ENCODE measurements at regions not wholly inside any gene's neighbourhood (a gene's known extent, or its start where the extent isn't known, plus 50 kb on each side); places are given as distances from the start of the nearest gene placed in this dataset.
"Not testable (repeated sequence)": the region's sequence is repeated elsewhere in the genome, so short reads cannot be mapped to it uniquely, and the experiment has no call there.

DNA sequence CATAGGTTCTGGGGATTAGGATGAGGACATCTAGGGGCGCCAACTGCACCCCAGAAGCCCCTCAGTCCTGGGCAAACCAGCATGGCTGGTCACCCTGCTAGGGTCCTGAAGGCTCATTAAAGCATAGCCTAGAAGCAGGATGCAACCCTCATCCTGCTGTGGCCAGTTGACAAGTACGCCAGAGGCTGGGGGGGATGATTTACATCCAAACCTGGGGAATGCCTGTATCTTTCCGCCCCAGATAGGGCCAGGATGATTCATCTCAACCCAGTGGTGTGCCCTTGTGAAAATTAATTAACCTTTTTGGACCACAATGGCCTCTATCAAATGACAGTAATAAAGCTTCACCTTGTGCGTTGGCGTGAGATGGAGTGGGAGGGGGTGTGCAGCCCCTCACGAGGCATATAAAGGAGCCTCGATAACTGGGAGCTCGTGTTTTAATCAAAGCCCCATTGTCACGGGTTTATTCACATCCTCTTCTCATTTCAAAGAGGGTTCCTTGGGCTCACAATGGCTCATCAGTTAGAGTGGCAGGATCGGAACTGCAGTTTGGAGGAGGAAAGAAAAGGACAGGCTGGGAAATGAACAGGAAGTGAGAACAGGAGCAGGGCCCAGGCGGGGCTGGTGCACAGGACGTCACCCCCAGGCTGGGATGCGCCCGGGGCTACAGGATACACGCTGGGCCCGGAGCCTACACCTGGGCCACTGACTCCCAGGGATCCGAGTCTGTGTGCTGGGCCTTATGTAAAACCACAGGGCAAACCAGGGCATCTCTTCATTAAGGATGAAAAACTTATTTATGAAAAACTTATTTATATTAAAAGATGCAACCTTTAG, 121.8 kb upstream of the PHACTR3 start:
- 91% methylated on average over 17 of the region's 17 CpGs for WGBS
- no peaks in the 10 kb centered on the region for H3K27me3 ChIP-seq (ENCODE audit: insufficient read depth, low read length)
- H3K4me3 ChIP-seq (ENCODE audit: low read length): no peak overlapping the region
- no peaks in the 10 kb centered on the region for H3K4me1 ChIP-seq (ENCODE audit: insufficient read depth, low read length)
- H3K9ac ChIP-seq (ENCODE audit: low read depth, low read length): no peak overlapping the region
- H3K36me3 ChIP-seq (ENCODE audit: insufficient read depth, low read length): no peaks in the 10 kb centered on the region
- no peak overlapping the region for H3K27ac ChIP-seq (ENCODE audit: low read depth, low read length)
- H3K9me3 ChIP-seq (ENCODE audit: insufficient read depth, low read depth, low read length): no peaks in the 10 kb centered on the region

DNA sequence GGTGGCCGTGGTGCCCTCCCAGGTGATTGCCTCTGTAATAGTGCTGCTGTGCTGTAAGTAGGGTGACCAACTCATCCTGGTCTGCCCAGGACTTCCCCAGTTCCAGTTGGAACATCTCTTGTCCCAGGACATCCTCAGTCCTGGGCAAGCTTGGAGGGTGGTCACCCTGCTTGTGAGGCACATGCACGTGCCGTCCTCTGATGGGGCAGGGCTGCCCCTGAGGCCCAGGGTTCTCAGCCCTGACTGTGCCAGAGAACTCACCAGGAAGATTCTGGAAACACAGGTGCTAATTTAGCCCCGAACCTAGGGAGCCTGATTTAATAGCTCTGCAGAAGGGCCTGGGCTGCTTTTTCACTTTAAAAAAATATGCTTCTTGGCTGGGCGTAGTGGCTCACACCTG, 120.9 kb upstream of the PHACTR3 start:
- 90% methylated on average over 5 of the region's 5 CpGs for WGBS
- Histone ChIP-seq H3K27ac (ENCODE audit: low read depth, low read length) (no peak overlapping the region), H3K4me3 (ENCODE audit: low read length) (no peak overlapping the region), H3K36me3 (ENCODE audit: insufficient read depth, low read length) (no peaks in the 10 kb centered on the region), H3K9ac (ENCODE audit: low read depth, low read length) (no peak overlapping the region), H3K27me3 (ENCODE audit: insufficient read depth, low read length) (no peaks in the 10 kb centered on the region), H3K4me1 (ENCODE audit: insufficient read depth, low read length) (no peaks in the 10 kb centered on the region), H3K9me3 (ENCODE audit: insufficient read depth, low read depth, low read length) (no peaks in the 10 kb centered on the region)

DNA sequence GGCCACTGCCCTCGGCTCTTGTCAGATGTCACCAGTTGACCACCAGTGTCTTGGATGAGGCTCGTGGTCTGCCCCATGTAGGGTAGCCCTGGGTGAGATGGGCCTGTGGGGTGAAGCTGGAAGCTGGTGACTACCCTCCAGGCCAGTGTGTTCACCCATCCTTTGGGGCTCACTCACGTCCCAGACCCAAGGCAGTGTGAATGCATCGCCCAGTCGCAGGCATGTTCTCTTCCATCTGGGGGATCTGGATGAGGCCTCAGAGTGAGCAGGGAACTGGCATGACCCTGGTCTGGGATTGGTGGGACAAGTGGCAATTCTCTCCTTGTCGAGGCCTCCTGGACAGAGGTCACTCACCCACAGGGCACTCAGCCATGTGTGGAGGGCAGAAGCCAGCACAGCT, 120.1 kb upstream of the PHACTR3 start:
- no peak overlapping the region for H3K9ac ChIP-seq (ENCODE audit: low read depth, low read length)
- no peaks in the 10 kb centered on the region for H3K27me3 ChIP-seq (ENCODE audit: insufficient read depth, low read length)
- 95% methylated on average over 6 of the region's 6 CpGs for WGBS

DNA sequence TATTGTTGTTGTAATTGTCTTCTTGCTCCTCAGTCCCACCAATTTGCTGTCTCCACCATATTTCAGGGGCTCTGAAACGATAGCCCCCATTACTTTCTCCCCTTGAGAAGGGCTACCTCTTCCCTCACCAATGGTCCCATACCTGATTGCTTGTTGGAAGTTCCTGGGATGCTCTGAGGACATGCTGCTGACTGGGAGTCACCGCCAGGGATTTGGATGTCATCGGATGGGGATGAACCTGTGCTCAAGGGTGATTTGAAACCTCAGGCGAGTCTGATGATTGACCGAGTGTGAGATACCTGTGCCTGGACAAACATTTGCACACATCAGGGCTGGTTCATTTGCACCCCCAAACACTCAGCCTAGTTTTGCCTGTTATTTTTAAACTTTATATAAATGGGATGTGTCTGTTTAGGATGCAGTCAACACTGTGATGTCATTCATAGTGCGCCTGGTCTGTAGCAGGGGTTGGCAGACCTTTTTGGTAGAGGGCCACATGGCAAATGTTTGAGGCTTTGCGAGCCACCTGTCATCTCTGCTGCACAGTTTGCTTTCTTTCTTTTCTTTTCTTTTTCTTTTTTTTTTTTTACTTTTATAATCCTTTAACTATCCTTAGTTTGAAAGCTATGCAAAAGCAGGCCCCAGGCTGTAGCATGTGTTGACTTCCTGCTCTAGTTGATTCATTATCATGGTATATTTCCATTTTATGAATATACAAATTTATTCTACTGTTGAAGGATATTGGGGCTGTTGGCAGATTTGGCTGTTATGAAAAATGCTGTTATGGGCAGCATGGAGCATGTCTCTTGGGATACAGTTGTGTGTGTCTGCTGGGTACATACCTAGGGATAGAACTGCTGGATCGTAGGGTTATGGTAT, 118.5 kb upstream of the PHACTR3 start:
- no peak overlapping the region for H3K9ac ChIP-seq (ENCODE audit: low read depth, low read length)
- no peaks in the 10 kb centered on the region for H3K36me3 ChIP-seq (ENCODE audit: insufficient read depth, low read length)
- WGBS: 95% methylated on average over 8 of the region's 8 CpGs
- no peaks in the 10 kb centered on the region for H3K4me1 ChIP-seq (ENCODE audit: insufficient read depth, low read length)
- H3K9me3 ChIP-seq (ENCODE audit: insufficient read depth, low read depth, low read length): no peaks in the 10 kb centered on the region
- H3K27me3 ChIP-seq (ENCODE audit: insufficient read depth, low read length): no peaks in the 10 kb centered on the region
- no peak overlapping the region for H3K27ac ChIP-seq (ENCODE audit: low read depth, low read length)
- no peak overlapping the region for H3K4me3 ChIP-seq (ENCODE audit: low read length)

More for the DNA sequence above, 120.1 kb upstream of the PHACTR3 start:
- Histone ChIP-seq H3K9me3 (ENCODE audit: insufficient read depth, low read depth, low read length) (no peaks in the 10 kb centered on the region), H3K27ac (ENCODE audit: low read depth, low read length) (no peak overlapping the region), H3K4me1 (ENCODE audit: insufficient read depth, low read length) (no peaks in the 10 kb centered on the region), H3K4me3 (ENCODE audit: low read length) (no peak overlapping the region), H3K36me3 (ENCODE audit: insufficient read depth, low read length) (no peaks in the 10 kb centered on the region)

DNA sequence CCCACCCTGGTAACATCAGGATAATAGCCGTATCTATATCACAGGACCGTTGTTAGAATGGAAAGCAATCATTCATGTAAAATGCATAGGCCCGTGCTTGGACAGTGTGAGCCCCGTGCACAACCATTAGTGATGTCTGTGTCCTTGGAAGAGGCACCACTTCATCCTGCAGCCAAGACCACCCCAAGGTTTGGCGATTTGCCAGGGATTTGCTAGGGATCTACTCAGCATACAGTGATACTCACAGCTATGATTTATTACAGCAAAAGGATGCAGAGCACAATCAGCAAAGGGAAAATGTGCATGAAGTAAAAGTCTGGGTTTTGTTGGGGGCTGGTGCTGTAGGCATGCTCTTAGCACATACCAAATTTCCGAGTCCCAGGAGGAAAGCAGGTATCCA, 115.9 kb upstream of the PHACTR3 start:
- H3K27me3 ChIP-seq (ENCODE audit: insufficient read depth, low read length); H3K4me3 ChIP-seq (ENCODE audit: low read length); H3K27ac ChIP-seq (ENCODE audit: low read depth, low read length); H3K4me1 ChIP-seq (ENCODE audit: insufficient read depth, low read length); H3K9me3 ChIP-seq (ENCODE audit: insufficient read depth, low read depth, low read length); H3K36me3 ChIP-seq (ENCODE audit: insufficient read depth, low read length); H3K9ac ChIP-seq (ENCODE audit: low read depth, low read length): not testable (repeated sequence)
- WGBS: 93% methylated on average over 6 of the region's 6 CpGs

DNA sequence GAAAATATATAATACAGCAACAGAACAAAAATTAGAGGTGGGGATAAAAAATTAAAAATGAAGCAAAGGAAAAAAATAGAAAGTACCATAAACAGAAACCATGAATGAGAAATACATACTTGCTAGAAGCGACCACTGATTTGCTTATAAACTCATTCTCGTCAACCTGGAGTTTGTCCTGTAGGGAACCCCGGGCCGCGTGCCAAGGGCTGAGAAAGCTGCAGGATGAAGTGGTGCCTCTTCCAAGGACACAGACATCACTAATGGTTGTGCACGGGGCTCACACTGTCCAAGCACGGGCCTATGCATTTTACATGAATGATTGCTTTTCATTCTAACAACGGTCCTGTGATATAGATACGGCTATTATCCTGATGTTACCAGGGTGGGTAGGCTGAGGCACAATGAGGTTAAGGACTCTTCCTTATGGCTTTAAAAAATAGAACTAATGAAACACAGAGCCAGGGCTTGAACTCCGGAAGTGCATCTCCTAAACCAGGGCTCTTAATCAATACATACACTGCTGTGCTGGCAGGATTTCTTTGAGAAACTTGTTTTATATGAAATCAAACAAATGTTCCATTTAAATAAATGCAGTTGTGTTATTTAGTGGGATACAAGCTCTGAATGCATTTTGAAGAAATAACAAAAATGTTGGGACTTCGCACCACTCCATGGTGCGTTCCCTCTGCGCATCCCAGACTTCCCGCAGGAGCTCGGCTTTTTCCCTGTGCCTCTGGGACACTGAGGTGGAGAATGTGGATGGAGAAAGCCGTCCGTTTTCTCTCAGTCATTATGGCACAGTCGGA, 113.9 kb upstream of the PHACTR3 start:
- H3K4me1 ChIP-seq (ENCODE audit: insufficient read depth, low read length); H3K4me3 ChIP-seq (ENCODE audit: low read length); H3K27me3 ChIP-seq (ENCODE audit: insufficient read depth, low read length); H3K9me3 ChIP-seq (ENCODE audit: insufficient read depth, low read depth, low read length); H3K9ac ChIP-seq (ENCODE audit: low read depth, low read length); H3K36me3 ChIP-seq (ENCODE audit: insufficient read depth, low read length); H3K27ac ChIP-seq (ENCODE audit: low read depth, low read length): not testable (repeated sequence)
- WGBS: 94% methylated on average over 15 of the region's 18 CpGs

DNA sequence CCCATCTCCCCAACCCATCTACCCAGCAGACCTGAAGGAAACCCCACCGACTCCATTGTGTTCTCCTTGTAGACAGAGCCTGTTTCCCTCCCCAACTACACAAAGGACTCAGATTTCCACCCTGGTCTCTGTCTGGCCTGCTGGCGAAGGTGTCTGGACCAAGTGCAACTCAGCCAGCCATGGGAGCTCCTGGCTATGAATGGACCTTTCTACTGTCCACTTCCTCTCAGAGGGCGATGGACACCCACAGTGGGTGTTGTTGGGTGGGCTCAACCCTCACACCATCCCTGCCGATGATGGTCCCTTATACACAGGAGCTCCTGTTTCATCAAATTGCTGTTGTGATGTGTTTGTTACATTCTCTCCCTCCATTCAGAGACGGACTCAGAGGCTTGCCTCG, 112.5 kb upstream of the PHACTR3 start:
- Histone ChIP-seq H3K27me3 (ENCODE audit: insufficient read depth, low read length) (no peaks in the 10 kb centered on the region), H3K4me1 (ENCODE audit: insufficient read depth, low read length) (no peaks in the 10 kb centered on the region), H3K36me3 (ENCODE audit: insufficient read depth, low read length) (no peaks in the 10 kb centered on the region), H3K27ac (ENCODE audit: low read depth, low read length) (no peak overlapping the region), H3K9me3 (ENCODE audit: insufficient read depth, low read depth, low read length) (no peaks in the 10 kb centered on the region), H3K4me3 (ENCODE audit: low read length) (no peak overlapping the region), H3K9ac (ENCODE audit: low read depth, low read length) (no peak overlapping the region)
- WGBS: 84% methylated on average over 5 of the region's 6 CpGs

DNA sequence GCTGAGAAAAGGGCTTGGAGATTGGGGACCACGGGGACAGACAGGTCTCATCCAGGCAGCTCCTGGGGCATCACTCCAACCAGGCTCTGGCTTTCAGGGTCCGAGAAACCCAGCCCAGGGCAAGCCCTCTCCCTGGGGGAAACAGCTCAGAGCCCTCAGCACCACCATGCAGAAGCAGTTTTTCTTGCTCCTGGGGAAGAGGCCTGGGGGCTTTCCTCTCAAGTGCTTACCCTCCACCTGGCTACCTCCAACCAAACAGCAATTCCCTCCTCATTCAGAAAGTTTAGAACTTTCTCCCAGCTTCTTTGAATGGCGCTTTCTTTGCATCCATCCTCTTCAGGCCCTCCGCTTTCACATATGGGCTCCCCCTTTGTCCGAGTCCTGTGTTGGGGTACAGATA, 110.4 kb upstream of the PHACTR3 start:
- Histone ChIP-seq H3K27me3 (ENCODE audit: insufficient read depth, low read length) (no peaks in the 10 kb centered on the region), H3K9ac (ENCODE audit: low read depth, low read length) (no peak overlapping the region), H3K36me3 (ENCODE audit: insufficient read depth, low read length) (no peaks in the 10 kb centered on the region), H3K27ac (ENCODE audit: low read depth, low read length) (no peak overlapping the region), H3K4me3 (ENCODE audit: low read length) (no peak overlapping the region), H3K4me1 (ENCODE audit: insufficient read depth, low read length) (no peaks in the 10 kb centered on the region), H3K9me3 (ENCODE audit: insufficient read depth, low read depth, low read length) (no peaks in the 10 kb centered on the region)
- 94% methylated on average over 5 of the region's 5 CpGs for WGBS

DNA sequence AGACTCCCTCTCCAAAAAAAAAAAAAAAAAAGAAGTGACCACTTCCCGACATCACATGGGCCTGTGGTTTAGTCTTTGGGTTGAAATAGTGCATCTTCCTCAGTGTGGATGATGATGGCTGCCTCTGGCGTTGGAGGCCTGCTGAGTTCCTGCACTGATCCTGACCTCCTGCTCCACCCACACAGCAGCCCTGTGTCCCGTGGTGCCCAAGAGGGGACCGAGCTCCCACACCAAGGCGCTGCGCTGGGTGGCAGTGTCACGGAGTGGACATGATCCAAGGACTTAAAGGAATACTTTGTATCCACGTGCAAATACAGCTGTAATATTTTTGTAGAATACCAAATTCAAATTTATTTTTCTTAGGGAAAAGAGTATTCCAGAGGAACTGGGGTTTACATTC, 109.2 kb upstream of the PHACTR3 start:
- Histone ChIP-seq H3K27me3 (ENCODE audit: insufficient read depth, low read length) (no peaks in the 10 kb centered on the region), H3K9me3 (ENCODE audit: insufficient read depth, low read depth, low read length) (peaks cover 4% of the 10 kb centered on the region; the same call in 1 of the 2 replicates), H3K27ac (ENCODE audit: low read depth, low read length) (no peak overlapping the region), H3K36me3 (ENCODE audit: insufficient read depth, low read length) (no peaks in the 10 kb centered on the region), H3K9ac (ENCODE audit: low read depth, low read length) (no peak overlapping the region), H3K4me3 (ENCODE audit: low read length) (no peak overlapping the region), H3K4me1 (ENCODE audit: insufficient read depth, low read length) (no peaks in the 10 kb centered on the region)
- WGBS: 97% methylated on average over 7 of the region's 8 CpGs

DNA sequence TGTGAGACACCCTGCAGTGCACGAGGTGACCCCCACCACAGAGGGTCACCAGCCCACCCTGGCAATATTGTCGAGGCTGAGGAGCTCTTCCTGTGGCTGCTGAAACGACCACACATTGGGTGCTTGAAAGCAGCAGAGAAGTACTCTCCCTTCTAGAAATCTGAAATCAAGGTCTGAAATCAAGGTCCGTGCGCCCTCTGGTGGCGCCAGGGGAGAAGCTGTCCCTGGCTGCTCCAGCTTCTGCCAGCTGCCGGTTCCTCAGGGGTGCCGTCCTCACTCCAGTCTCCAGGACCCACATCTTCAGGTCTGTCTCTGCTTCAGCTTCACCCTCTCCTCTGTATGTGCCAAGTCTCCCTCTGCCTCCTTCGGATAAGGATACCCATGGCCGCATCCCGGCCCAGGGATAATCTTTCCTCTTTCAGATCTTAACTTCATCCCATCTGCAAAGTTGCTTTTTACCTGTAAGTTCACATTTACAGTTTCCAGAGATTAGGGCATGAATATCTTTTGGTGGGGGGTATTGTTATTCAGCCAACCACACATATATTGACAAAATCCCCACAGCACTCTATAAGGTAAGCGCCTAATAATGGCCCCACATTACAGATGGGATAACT, 108.3 kb upstream of the PHACTR3 start:
- no peaks in the 10 kb centered on the region for H3K27me3 ChIP-seq (ENCODE audit: insufficient read depth, low read length)
- WGBS: 17% methylated on average over 12 of the region's 12 CpGs
- H3K9ac ChIP-seq (ENCODE audit: low read depth, low read length): no peak overlapping the region
- H3K4me1 ChIP-seq (ENCODE audit: insufficient read depth, low read length): no peaks in the 10 kb centered on the region
- no peak overlapping the region for H3K27ac ChIP-seq (ENCODE audit: low read depth, low read length)
- H3K9me3 ChIP-seq (ENCODE audit: insufficient read depth, low read depth, low read length): peaks cover 6% of the 10 kb centered on the region; the same call in 1 of the 2 replicates
- H3K4me3 ChIP-seq (ENCODE audit: low read length): no peak overlapping the region
- no peaks in the 10 kb centered on the region for H3K36me3 ChIP-seq (ENCODE audit: insufficient read depth, low read length)
